GM23338 (cell line): ENCODE measurements at regions not wholly inside any gene's neighbourhood (a gene's known extent, or its start where the extent isn't known, plus 50 kb on each side); places are given as distances from the start of the nearest gene placed in this dataset.

Experiments
- ATAC-seq: fragments of 200-7000 bp; cut with Tn5 transposase; 3 replicates; pipeline ENCODE4 v1.9.1; 2020
- DNase-seq: peaks from one replicate; pipeline ENCODE4 v3.0.0-alpha.2; 2015; ENCODE audit warnings: low spot score
- H2AFZ ChIP-seq: fragments of 200-600 bp; sonication (generic); 2 replicates; pipeline ENCODE4 v1.8.0; 2016; ENCODE audit warnings: antibody characterized with exemption, mild to moderate bottlenecking, moderate library complexity
- H3F3A ChIP-seq: fragments of 200-600 bp; sonication (generic); replicated peaks from 2 replicates; pipeline ENCODE4 v1.8.0; 2017; ENCODE audit warnings: antibody characterized with exemption, mixed run types, low read depth
- H3K27ac ChIP-seq: fragments of 200-600 bp; sonication (generic); 2 replicates; pipeline ENCODE4 v1.6.1; 2016; ENCODE audit warnings: low read depth
- H3K27me3 ChIP-seq: fragments of 200-600 bp; sonication (generic); 2 replicates; pipeline ENCODE4 v1.8.0; 2016; ENCODE audit warnings: mild to moderate bottlenecking, mixed run types, moderate library complexity; ENCODE audit not compliant: insufficient read depth
- H3K36me3 ChIP-seq: fragments of 200-600 bp; sonication (generic); 2 replicates; pipeline ENCODE4 v1.8.0; 2016; ENCODE audit warnings: mild to moderate bottlenecking; ENCODE audit not compliant: insufficient read depth
- H3K4me1 ChIP-seq: fragments of 200-600 bp; sonication (generic); 2 replicates; pipeline ENCODE4 v1.8.0; 2016; ENCODE audit warnings: mild to moderate bottlenecking, moderate library complexity; ENCODE audit not compliant: insufficient read depth
- H3K4me2 ChIP-seq: fragments of 200-600 bp; sonication (generic); 2 replicates; pipeline ENCODE4 v1.7.1; 2017; ENCODE audit warnings: mixed run types
- H3K4me3 ChIP-seq: fragments of 200-600 bp; sonication (generic); 2 replicates; pipeline ENCODE4 v1.6.1; 2016; ENCODE audit warnings: mixed run types
- H3K79me2 ChIP-seq: fragments of 200-600 bp; sonication (generic); replicated peaks from 2 replicates; pipeline ENCODE4 v1.8.0; 2017; ENCODE audit warnings: mild to moderate bottlenecking; ENCODE audit not compliant: insufficient read depth
- H3K9me2 ChIP-seq: fragments of 200-600 bp; sonication (generic); 2 replicates; pipeline ENCODE4 v1.8.0; 2017; ENCODE audit not compliant: insufficient read depth
- H4K20me1 ChIP-seq: fragments of 200-600 bp; sonication (generic); replicated peaks from 2 replicates; pipeline ENCODE4 v1.8.0; 2017; ENCODE audit warnings: mild to moderate bottlenecking; ENCODE audit not compliant: insufficient read depth
- H3K27ac Mint-ChIP-seq: 2 replicates; pipeline ENCODE4 v1.8.0; 2020; ENCODE audit warnings: inconsistent platforms, mild to moderate bottlenecking, moderate library complexity, mixed read lengths
- H3K27me3 Mint-ChIP-seq: 3 replicates; pipeline ENCODE4 v1.8.0; 2022; ENCODE audit warnings: low read depth, mild to moderate bottlenecking, moderate library complexity, mixed read lengths, inconsistent platforms; ENCODE audit not compliant: insufficient read depth, poor library complexity
- H3K36me3 Mint-ChIP-seq: 3 replicates; pipeline ENCODE4 v1.8.0; 2021; ENCODE audit warnings: low read depth, mild to moderate bottlenecking, inconsistent platforms, moderate library complexity, mixed read lengths
- H3K4me1 Mint-ChIP-seq: 3 replicates; pipeline ENCODE4 v1.8.0; 2020; ENCODE audit warnings: mild to moderate bottlenecking, inconsistent platforms, mixed read lengths
- H3K4me3 Mint-ChIP-seq: 3 replicates; pipeline ENCODE4 v1.8.0; 2021; ENCODE audit warnings: moderate library complexity, mild to moderate bottlenecking, inconsistent platforms, mixed read lengths
- H3K9me3 Mint-ChIP-seq: 3 replicates; pipeline ENCODE4 v1.8.0; 2020; ENCODE audit warnings: moderate library complexity, mild to moderate bottlenecking, inconsistent platforms, mixed read lengths
- CREB1 ChIP-seq: fragments of 250-450 bp; sonication (Bioruptor Pico); IDR thresholded peaks from 2 replicates; pipeline ENCODE4 v1.5.0; 2020; ENCODE audit warnings: low read depth, mild to moderate bottlenecking, moderate library complexity
- CTCF ChIP-seq, 2 experiments: fragments of 200-600 bp in 1 of 2; sonication (generic) in 1 of 2; conservative IDR thresholded peaks; 2 replicates each; pipeline versions ENCODE4 v1.5.1 to v1.6.1; 2016 to 2017; ENCODE audit warnings: antibody characterized with exemption in 2 of 2, low read depth in 2 of 2, mild to moderate bottlenecking in 2 of 2, moderate library complexity in 1 of 2
- ETS1 ChIP-seq: IDR thresholded peaks from 2 replicates; pipeline ENCODE4 v1.6.1; 2016; ENCODE audit warnings: antibody characterized with exemption
- EZH2 ChIP-seq: fragments of 200-600 bp; sonication (generic); IDR thresholded peaks from one replicate; pipeline ENCODE4 v1.8.0; 2017; ENCODE audit warnings: antibody characterized with exemption, mild to moderate bottlenecking, low read depth; ENCODE audit not compliant: unreplicated experiment
- EZH2phosphoT487 ChIP-seq: fragments of 200-600 bp; sonication (generic); IDR thresholded peaks from one replicate; pipeline ENCODE4 v1.8.1; 2018; ENCODE audit warnings: antibody characterized with exemption; ENCODE audit not compliant: unreplicated experiment
- JUNB ChIP-seq: IDR thresholded peaks from one replicate; pipeline ENCODE4 v1.6.1; 2016; ENCODE audit warnings: antibody characterized with exemption; ENCODE audit not compliant: unreplicated experiment
- POLR2AphosphoS5 ChIP-seq: IDR thresholded peaks from 2 replicates; pipeline ENCODE4 v1.6.1; 2016; ENCODE audit warnings: antibody characterized with exemption, low read depth
- STAT1 ChIP-seq: IDR thresholded peaks from one replicate; pipeline ENCODE4 v1.6.1; 2016; ENCODE audit warnings: antibody characterized with exemption; ENCODE audit not compliant: unreplicated experiment
- ZNF114 ChIP-seq: fragments of 250-450 bp; sonication (Bioruptor Pico); IDR thresholded peaks from 2 replicates; pipeline ENCODE4 v1.5.0; 2020; ENCODE audit warnings: mild to moderate bottlenecking, moderate library complexity
- ZNF462 ChIP-seq: fragments of 250-450 bp; sonication (Bioruptor Pico); IDR thresholded peaks from 2 replicates; pipeline ENCODE4 v1.5.0; 2020; ENCODE audit warnings: mild to moderate bottlenecking, moderate library complexity

- TF ChIP-seq CTCF (conservative IDR thresholded peaks at IDR 0.05; ENCODE audit: low read depth in 2 of 2) (no peak), JUNB (no peak), EZH2 (no peak), CREB1 (CRISPR knock-in tag) (no peak)
Observed at GRCh38 chr20:4459081-4459480, 210.0 kb upstream of the ADRA1D start (continued).

- H3F3A ChIP-seq, result no peaks in the 10 kb centered on the region
- Mint-ChIP-seq H3K36me3 (peaks cover 5% of the 10 kb centered on the region; the same call in 2 of the 3 replicates), H3K4me3 (no peak overlapping the region), H3K4me1 (peaks cover 20% of the 10 kb centered on the region), H3K9me3 (peaks cover 3% of the 10 kb centered on the region; the same call in 2 of the 3 replicates), H3K27me3 (peaks cover 3% of the 10 kb centered on the region), H3K27ac (no peak overlapping the region; the same call in 1 of the 2 replicates)
- ATAC-seq (peak; percentile 72), DNase-seq (peak; percentile 32)
- H2AFZ ChIP-seq, result peak overlapping the region; percentile 14
- H3K27ac ChIP-seq, result no peak overlapping the region
- H3K9me2 ChIP-seq, result peaks cover 6% of the 10 kb centered on the region; the same call in 1 of the 2 replicates
- H3K36me3 ChIP-seq, result no peaks in the 10 kb centered on the region
- no peak overlapping the region for H3K4me3 ChIP-seq
- H3K4me2 ChIP-seq, result no peak overlapping the region
- no peaks in the 10 kb centered on the region for H3K79me2 ChIP-seq
- H3K4me1 ChIP-seq, result peaks cover 10% of the 10 kb centered on the region
- H4K20me1 ChIP-seq, result no peaks in the 10 kb centered on the region
- no peaks in the 10 kb centered on the region for H3K27me3 ChIP-seq
- no peak for TF ChIP-seq ETS1
- TF ChIP-seq JUNB, result no peak
- no peak for TF ChIP-seq CTCF (conservative IDR thresholded peaks at IDR 0.05; ENCODE audit: low read depth in 2 of 2)
- TF ChIP-seq EZH2, result no peak
- no peak for TF ChIP-seq ZNF462 (CRISPR knock-in tag)
- TF ChIP-seq STAT1, result no peak
- TF ChIP-seq POLR2AphosphoS5, result no peak
- no peak for TF ChIP-seq CREB1 (CRISPR knock-in tag)
- TF ChIP-seq EZH2phosphoT487, result no peak
- no peak for TF ChIP-seq ZNF114 (CRISPR knock-in tag)
Observed at GRCh38 chr20:4457566-4458543, 208.8 kb upstream of the ADRA1D start.
